HG02798 (cell line): ENCODE measurements at regions not wholly inside any gene's neighbourhood (a gene's known extent, or its start where the extent isn't known, plus 50 kb on each side); places are given as distances from the start of the nearest gene placed in this dataset.

Source experiments
- ATAC-seq: cut with Tn5 transposase; IDR thresholded peaks from one replicate; pipeline ENCODE4 v1.9.1; 2021; ENCODE audit warnings: mild to moderate bottlenecking; ENCODE audit not compliant: unreplicated experiment, poor library complexity

DNA sequence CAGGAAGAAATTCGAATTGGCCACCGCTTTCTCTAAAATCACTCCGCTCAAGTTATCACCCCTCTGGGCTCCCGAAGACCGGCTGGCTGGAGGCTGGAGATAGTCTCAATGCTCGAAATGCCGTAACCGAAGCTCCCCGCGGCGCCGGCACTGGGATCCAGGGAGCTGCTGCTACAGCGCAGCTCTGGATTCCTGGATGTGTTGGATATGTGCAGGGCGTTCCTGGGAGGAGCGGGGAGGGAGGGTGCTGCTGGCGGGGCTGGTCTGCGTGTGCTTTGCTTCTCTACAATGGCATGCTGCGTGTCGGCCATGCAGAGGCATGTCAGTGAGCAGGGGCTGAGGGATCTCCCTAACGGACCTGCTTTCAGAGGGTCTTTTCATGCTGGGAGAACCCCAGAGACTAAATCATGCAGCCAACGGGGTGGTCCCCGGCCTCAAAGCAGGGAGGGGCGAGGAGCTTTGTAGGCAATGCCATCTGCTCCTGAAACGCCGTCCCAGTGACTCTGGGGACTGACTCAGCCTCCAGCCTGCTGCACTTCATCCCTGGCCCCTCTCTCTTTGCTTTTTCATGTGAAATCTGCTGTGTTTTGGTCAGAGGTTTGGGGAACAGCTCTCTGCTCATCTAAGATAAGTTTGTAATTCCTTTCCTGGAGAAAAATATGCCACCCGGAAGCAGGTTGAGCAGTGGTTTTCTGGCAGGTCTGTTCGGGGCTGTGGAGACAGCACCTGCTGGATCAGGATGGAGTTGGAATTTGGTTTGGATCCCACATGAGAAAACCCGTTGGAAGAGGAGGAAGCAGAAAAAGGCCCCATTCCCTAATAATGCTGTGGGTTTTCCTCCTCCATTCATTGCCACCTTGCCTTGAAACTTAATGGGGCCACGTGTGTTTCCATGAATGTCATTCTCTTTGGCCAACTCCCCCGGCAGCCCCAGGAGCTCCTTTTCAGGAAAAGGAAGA lies 311.4 kb downstream of the SEC14L1 start:
- no peak for ATAC-seq

DNA sequence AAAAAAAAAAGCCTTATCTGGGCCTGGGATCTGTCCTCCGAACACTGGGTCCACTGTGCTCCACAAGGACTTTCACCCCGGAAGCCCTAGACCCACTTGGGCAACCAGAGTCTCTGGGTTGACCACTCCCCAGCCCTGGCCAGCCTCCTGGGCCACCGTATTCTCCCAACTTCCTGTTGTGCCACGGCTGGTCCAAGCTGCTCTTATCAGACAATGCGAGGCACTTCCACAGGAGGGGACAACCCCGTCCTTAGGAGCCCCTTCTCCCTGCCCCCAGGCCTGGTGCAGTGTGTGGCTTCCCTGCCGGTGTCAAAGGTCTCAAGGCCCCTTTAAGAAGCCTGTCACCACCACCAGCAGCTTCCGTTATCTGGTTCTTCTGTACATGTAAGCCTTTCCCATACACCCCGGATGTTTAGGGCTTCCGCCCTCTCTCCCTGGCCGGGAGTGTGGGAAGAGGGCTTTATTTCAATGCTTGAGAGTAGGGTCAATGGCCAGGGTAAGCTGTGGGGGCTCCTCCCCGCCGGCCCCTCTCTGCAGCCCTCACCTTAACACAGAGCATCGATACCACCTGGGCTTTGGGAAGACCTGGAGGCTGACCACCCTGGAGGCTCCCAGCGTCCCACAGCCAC lies 313.0 kb downstream of the SEC14L1 start:
- no peak for ATAC-seq

DNA sequence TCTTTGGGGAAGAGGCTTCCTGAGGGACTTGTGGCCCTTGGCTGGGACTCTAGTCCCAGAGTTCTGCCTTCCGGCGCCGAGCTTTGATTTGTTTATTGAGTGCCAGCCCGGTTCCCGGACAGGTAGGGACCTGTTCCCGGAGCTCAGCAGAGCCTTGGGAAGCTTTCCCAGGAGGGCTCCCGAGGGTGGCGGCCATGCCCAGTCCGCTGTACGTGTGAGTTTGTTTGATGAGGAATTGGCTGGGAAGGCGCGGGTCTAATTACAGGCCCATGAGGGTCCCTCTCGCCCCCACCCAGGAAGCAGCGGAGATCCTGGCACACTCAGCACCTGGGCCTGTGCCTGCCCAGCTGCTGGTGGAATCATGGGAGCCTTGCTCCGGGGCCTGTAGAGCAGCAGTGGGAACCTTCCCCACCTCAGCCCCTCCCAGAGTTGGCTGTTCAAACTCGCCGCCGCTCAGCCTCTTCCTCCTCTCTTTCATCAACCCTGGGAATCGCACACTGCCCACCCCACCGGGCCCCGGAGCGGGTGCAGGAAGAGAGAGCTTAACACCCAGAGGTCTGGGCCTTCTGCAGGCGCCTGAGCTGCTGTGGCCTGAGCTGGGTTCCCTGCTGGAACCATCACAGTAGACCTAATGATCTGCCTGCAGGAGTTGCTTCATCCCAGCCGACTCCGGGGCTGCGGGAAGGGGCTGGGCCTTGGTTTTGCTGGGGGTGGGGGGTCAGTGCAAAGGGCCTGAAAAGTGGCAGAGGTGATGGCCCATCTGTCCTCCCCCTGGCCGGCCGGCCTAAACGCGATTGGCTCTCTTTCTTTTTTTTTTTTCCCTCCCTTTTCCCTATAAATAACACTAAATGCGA lies 313.7 kb downstream of the SEC14L1 start:
- no peak for ATAC-seq

DNA sequence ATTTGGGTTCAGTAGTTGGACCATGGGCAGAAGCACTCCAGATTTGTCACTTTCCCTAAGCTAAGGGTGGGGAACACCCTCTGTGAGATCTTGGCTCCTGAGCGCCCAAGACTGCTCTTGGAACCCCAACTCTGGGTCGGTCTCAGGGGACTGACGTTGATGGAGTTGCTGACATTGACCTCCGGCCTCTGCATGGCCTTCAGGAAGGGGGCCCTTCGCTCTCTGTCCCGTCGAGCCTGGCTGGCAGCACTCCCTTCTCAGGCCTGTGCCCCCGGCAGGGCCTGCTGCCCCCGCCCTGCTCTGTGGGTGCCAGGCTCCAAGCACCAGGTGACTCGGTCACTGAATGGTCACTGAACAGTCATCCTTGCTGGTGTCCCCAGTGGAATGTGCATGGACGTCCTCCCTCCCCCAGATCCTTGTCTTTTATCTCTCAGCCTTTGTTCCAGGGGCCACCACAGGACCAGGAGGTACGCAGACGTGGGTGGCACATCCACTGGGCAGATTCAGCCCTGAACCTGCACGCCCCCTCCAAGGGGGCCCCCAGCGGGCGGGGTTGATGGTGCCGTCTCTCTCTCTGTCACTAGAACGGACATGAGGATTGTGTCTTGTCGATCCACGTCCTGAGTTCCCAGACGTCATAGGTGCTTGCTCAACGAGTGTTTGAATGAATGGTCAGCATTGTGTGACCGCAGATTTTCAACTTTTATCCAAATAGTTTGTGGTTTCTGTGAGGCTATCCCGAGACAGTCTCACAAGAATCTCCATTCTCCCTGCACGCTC lies 314.5 kb downstream of the SEC14L1 start:
- ATAC-seq, result no peak

DNA sequence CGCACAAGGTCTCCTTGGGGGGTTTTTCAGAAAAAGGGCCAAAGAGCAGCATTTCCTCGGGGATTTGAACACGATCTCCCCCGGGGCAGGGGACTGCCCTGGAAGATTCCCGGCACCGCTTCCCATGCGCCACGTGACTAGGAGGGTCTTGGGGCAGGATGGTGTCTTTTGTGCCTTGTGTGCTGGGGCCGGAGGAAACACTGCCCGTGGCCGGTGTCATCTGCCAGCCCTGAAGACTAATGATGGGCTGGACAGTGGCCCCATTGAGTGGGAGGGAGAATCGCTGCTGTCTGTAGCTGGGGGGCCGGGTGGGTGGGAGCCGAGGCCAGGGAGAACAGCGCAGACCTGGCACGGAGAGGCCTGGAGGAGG lies 315.1 kb downstream of the SEC14L1 start:
- no peak for ATAC-seq

GRCh38 chr17:77456271-77456950 lies 315.6 kb downstream of the SEC14L1 start:
- no peak for ATAC-seq

- ATAC-seq, result no peak
These were observed 316.3 kb downstream of the SEC14L1 start for GRCh38 chr17:77456951-77457548.

- ATAC-seq, result no peak
These were observed 316.9 kb downstream of the SEC14L1 start for GRCh38 chr17:77457572-77458201.

- no peak for ATAC-seq
These were observed 317.6 kb downstream of the SEC14L1 start for GRCh38 chr17:77458202-77459017.

GRCh38 chr17:77459018-77459755 lies 318.4 kb downstream of the SEC14L1 start:
- no peak for ATAC-seq

DNA sequence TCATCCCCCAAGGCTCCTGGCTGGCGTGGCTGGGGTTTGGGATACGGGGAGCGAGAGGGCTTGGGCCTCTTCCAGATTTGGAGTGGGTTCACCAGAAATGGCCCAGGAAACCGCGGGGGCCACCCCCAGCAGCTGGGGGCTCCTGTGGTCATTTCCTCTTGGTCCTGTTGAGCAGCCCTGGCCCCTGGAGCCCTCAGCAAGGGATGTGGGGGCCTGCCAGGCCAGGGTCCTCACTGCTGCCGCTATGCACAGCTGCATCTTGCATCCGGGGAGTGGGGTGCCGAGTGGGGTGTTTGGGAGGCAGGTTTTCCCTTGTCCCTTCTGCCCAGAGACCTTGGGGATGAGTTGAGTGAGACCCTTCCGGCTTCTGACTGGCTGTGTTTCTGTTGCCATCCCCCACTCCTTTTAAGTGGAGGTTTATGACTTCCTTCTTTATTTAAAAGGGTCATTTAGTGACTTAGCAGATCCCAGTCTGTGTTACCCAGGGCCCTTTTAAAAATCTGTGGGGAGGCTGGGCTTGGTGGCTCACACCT lies 319.8 kb downstream of the SEC14L1 start:
- ATAC-seq, result no peak

GRCh38 chr17:77461277-77462057 lies 320.7 kb downstream of the SEC14L1 start:
- ATAC-seq, result no peak

GRCh38 chr17:77462090-77462489 lies 321.3 kb downstream of the SEC14L1 start:
- ATAC-seq, result peak; percentile 31

GRCh38 chr17:77462553-77463497 lies 322.1 kb downstream of the SEC14L1 start:
- ATAC-seq, result no peak

- ATAC-seq, result no peak
These were observed 324.2 kb downstream of the SEC14L1 start for GRCh38 chr17:77464988-77465357.
